Epithelial cell of proximal tubule (primary cell): ENCODE measurements at regions not wholly inside any gene's neighbourhood (a gene's known extent, or its start where the extent isn't known, plus 50 kb on each side); places are given as distances from the start of the nearest gene placed in this dataset.
A peak's percentile ranks its signal among the peaks of the same experiment; 100 is the strongest.

Experiments
- DNase-seq: peaks from one replicate; pipeline ENCODE4 v3.0.0-alpha.2; 2011; ENCODE audit warnings: low read depth
- H3K4me3 ChIP-seq: 2 replicates; pipeline ENCODE4 v1.5.1; 2011; ENCODE audit warnings: low read depth, mild to moderate bottlenecking, low read length
- CTCF ChIP-seq: conservative IDR thresholded peaks from 2 replicates; pipeline ENCODE4 v1.5.1; 2012; ENCODE audit warnings: low read depth, mild to moderate bottlenecking, low read length

- no peak for DNase-seq
- H3K4me3 ChIP-seq: no peak overlapping the region
- no peak for TF ChIP-seq CTCF
Measured at GRCh38 chr10:3526727-3527501, 258.1 kb downstream of the KLF6 start.

GRCh38 chr10:3525832-3526449 is 259.1 kb downstream of the KLF6 start:
- TF ChIP-seq CTCF: no peak
- no peak overlapping the region for H3K4me3 ChIP-seq

GRCh38 chr10:3524086-3524960 is 260.7 kb downstream of the KLF6 start:
- no peak for DNase-seq
- H3K4me3 ChIP-seq: no peak overlapping the region
- no peak for TF ChIP-seq CTCF

More at GRCh38 chr10:3525832-3526449, 259.1 kb downstream of the KLF6 start:
- peak; percentile 94 for DNase-seq

DNA sequence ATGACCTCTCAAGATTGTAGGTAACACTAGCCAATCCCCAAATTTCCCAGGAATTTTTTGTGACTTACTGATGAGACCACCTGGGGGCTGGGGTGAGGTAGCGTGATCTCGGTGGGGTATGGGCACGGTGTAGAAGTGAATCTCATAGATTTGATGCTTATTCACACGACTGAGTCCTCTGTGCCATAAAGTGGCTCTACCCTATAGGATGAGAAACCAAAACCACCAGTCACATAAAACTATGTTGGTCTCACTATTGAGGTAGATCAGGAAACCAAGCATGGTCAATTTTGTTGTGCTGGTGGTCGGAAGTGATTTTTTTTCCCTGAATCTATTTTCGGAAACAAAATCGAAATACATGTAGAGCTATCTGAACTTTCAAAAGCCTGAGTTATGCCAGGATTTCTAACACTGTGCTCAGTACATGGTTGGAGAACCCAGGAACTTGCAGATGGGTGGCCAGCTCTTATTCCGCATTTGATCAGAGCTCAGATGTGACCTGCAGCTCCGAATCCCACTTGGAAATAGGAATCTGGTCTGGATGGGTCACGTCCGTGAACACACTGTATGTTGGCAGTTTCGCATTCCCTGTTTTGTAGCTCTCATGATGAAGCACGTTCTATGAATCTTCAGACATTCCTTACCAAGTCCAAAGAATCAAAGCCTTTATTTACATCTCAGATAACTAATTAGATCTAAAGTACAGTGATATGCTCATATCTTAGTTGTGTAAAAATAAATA is 261.5 kb downstream of the KLF6 start:
- no peak for TF ChIP-seq CTCF
- no peak overlapping the region for H3K4me3 ChIP-seq
- no peak for DNase-seq

DNA sequence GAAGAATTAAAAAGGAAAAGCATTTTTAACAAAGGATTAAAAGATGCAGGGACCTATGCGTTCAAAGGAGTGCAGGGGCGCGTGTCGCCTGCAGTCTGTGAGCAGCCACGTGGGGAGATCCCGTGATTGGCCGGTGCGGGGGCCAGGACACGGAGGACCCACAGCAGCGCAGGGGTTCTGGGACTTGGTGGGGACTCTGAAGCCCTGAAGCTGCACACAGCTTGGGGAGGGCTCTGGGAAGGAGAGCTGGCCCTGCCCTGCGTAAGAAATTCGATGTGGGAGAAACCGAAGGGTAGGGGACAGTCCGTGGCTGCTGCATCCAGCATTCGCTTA is 268.1 kb downstream of the KLF6 start:
- H3K4me3 ChIP-seq: no peak overlapping the region
- TF ChIP-seq CTCF: no peak
- DNase-seq: no peak

GRCh38 chr10:3516234-3516922 is 268.6 kb downstream of the KLF6 start:
- H3K4me3 ChIP-seq: no peak overlapping the region
- no peak for TF ChIP-seq CTCF
- DNase-seq: no peak
